ENCODE measurements at regions not wholly inside any gene's neighbourhood (a gene's known extent, or its start where the extent isn't known, plus 50 kb on each side); places are given as distances from the start of the nearest gene placed in this dataset.

GRCh38 chr7:51477819-51478218 lies 161.2 kb upstream of the COBL start:
- no peak overlapping the region for H3K4me3 Mint-ChIP-seq
- DNase-seq (ENCODE audit: low spot score in 2 of 2) (no peak), ATAC-seq (replicated peaks; ENCODE audit: extremely low read depth, poor library complexity, severe bottlenecking) (no peak)
- H3K36me3 Mint-ChIP-seq (ENCODE audit: insufficient read depth): no peaks in the 10 kb centered on the region
- H3K27me3 Mint-ChIP-seq: no peaks in the 10 kb centered on the region
- H3K27ac Mint-ChIP-seq (ENCODE audit: low read depth): no peak overlapping the region
- H3K4me1 Mint-ChIP-seq: no peaks in the 10 kb centered on the region
- H3K9me3 Mint-ChIP-seq: peaks cover 4% of the 10 kb centered on the region

GRCh38 chr7:51477323-51477722 lies 160.7 kb upstream of the COBL start:
- Mint-ChIP-seq H3K27me3 (no peaks in the 10 kb centered on the region), H3K4me3 (no peak overlapping the region), H3K36me3 (ENCODE audit: insufficient read depth) (no peaks in the 10 kb centered on the region), H3K4me1 (no peaks in the 10 kb centered on the region), H3K9me3 (peaks cover 4% of the 10 kb centered on the region), H3K27ac (ENCODE audit: low read depth) (no peak overlapping the region)
- no peak for ATAC-seq (replicated peaks; ENCODE audit: extremely low read depth, poor library complexity, severe bottlenecking)
- no peak for DNase-seq (ENCODE audit: low spot score in 2 of 2)

GRCh38 chr7:51476026-51476425 lies 159.4 kb upstream of the COBL start:
- ATAC-seq (replicated peaks; ENCODE audit: extremely low read depth, poor library complexity, severe bottlenecking): no peak
- H3K4me1 Mint-ChIP-seq: peaks cover 2% of the 10 kb centered on the region
- H3K4me3 Mint-ChIP-seq: no peak overlapping the region
- no peaks in the 10 kb centered on the region for H3K36me3 Mint-ChIP-seq (ENCODE audit: insufficient read depth)
- H3K27ac Mint-ChIP-seq (ENCODE audit: low read depth): no peak overlapping the region
- no peak for DNase-seq (ENCODE audit: low spot score in 2 of 2)
- peaks cover 4% of the 10 kb centered on the region for H3K9me3 Mint-ChIP-seq
- peaks cover 8% of the 10 kb centered on the region for H3K27me3 Mint-ChIP-seq

- DNase-seq (ENCODE audit: low spot score in 2 of 2) (no peak), ATAC-seq (replicated peaks; ENCODE audit: extremely low read depth, poor library complexity, severe bottlenecking) (no peak)
- no peak overlapping the region for H3K4me3 Mint-ChIP-seq
- H3K36me3 Mint-ChIP-seq (ENCODE audit: insufficient read depth): no peaks in the 10 kb centered on the region
- H3K27ac Mint-ChIP-seq (ENCODE audit: low read depth): no peak overlapping the region
- H3K27me3 Mint-ChIP-seq: peaks cover 16% of the 10 kb centered on the region
- H3K9me3 Mint-ChIP-seq: no peaks in the 10 kb centered on the region
- peaks cover 4% of the 10 kb centered on the region for H3K4me1 Mint-ChIP-seq
Measured at GRCh38 chr7:51472873-51473272, 156.3 kb upstream of the COBL start.

- ATAC-seq (replicated peaks; ENCODE audit: extremely low read depth, poor library complexity, severe bottlenecking) (no peak), DNase-seq (ENCODE audit: low spot score in 2 of 2) (no peak)
- Mint-ChIP-seq H3K36me3 (ENCODE audit: insufficient read depth) (no peaks in the 10 kb centered on the region), H3K9me3 (no peaks in the 10 kb centered on the region), H3K4me1 (peaks cover 4% of the 10 kb centered on the region), H3K4me3 (peak overlapping the region; percentile 25), H3K27ac (ENCODE audit: low read depth) (no peak overlapping the region), H3K27me3 (peaks cover 16% of the 10 kb centered on the region)
Measured at GRCh38 chr7:51471981-51472296, 155.3 kb upstream of the COBL start.

- Mint-ChIP-seq H3K4me3 (peak overlapping the region; percentile 25), H3K27me3 (peaks cover 16% of the 10 kb centered on the region), H3K36me3 (ENCODE audit: insufficient read depth) (no peaks in the 10 kb centered on the region), H3K9me3 (no peaks in the 10 kb centered on the region), H3K27ac (ENCODE audit: low read depth) (no peak overlapping the region), H3K4me1 (peaks cover 4% of the 10 kb centered on the region)
- ATAC-seq (replicated peaks; ENCODE audit: extremely low read depth, poor library complexity, severe bottlenecking) (no peak), DNase-seq (ENCODE audit: low spot score in 2 of 2) (no peak)
Measured at GRCh38 chr7:51471210-51471980, 154.8 kb upstream of the COBL start.

GRCh38 chr7:51467384-51468017 lies 150.9 kb upstream of the COBL start:
- Mint-ChIP-seq H3K27me3 (peaks cover 16% of the 10 kb centered on the region), H3K4me1 (peaks cover 4% of the 10 kb centered on the region), H3K9me3 (no peaks in the 10 kb centered on the region), H3K27ac (ENCODE audit: low read depth) (no peak overlapping the region), H3K36me3 (ENCODE audit: insufficient read depth) (no peaks in the 10 kb centered on the region), H3K4me3 (no peak overlapping the region)
- ATAC-seq (replicated peaks; ENCODE audit: extremely low read depth, poor library complexity, severe bottlenecking) (no peak), DNase-seq (ENCODE audit: low spot score in 2 of 2) (no peak)

GRCh38 chr7:51459809-51460208 lies 143.2 kb upstream of the COBL start:
- Mint-ChIP-seq H3K36me3 (ENCODE audit: insufficient read depth) (no peaks in the 10 kb centered on the region), H3K4me3 (no peak overlapping the region), H3K27ac (ENCODE audit: low read depth) (no peak overlapping the region), H3K4me1 (no peaks in the 10 kb centered on the region), H3K9me3 (no peaks in the 10 kb centered on the region), H3K27me3 (no peaks in the 10 kb centered on the region)
- DNase-seq (ENCODE audit: low spot score in 2 of 2): no peak
- ATAC-seq (replicated peaks; ENCODE audit: extremely low read depth, poor library complexity, severe bottlenecking): no peak

GRCh38 chr7:51458693-51459092 lies 142.1 kb upstream of the COBL start:
- no peaks in the 10 kb centered on the region for H3K36me3 Mint-ChIP-seq (ENCODE audit: insufficient read depth)
- H3K27ac Mint-ChIP-seq (ENCODE audit: low read depth): no peak overlapping the region
- H3K27me3 Mint-ChIP-seq: no peaks in the 10 kb centered on the region
- no peak for ATAC-seq (replicated peaks; ENCODE audit: extremely low read depth, poor library complexity, severe bottlenecking)
- DNase-seq (ENCODE audit: low spot score in 2 of 2): no peak
- no peak overlapping the region for H3K4me3 Mint-ChIP-seq
- H3K4me1 Mint-ChIP-seq: no peaks in the 10 kb centered on the region
- no peaks in the 10 kb centered on the region for H3K9me3 Mint-ChIP-seq

GRCh38 chr7:51457079-51457478 lies 140.5 kb upstream of the COBL start:
- no peaks in the 10 kb centered on the region for H3K4me1 Mint-ChIP-seq
- H3K4me3 Mint-ChIP-seq: no peak overlapping the region
- H3K27ac Mint-ChIP-seq (ENCODE audit: low read depth): no peak overlapping the region
- no peaks in the 10 kb centered on the region for H3K9me3 Mint-ChIP-seq
- H3K36me3 Mint-ChIP-seq (ENCODE audit: insufficient read depth): no peaks in the 10 kb centered on the region
- no peak for DNase-seq (ENCODE audit: low spot score in 2 of 2)
- no peaks in the 10 kb centered on the region for H3K27me3 Mint-ChIP-seq
- no peak for ATAC-seq (replicated peaks; ENCODE audit: extremely low read depth, poor library complexity, severe bottlenecking)

- H3K36me3 Mint-ChIP-seq (ENCODE audit: insufficient read depth): no peaks in the 10 kb centered on the region
- H3K27me3 Mint-ChIP-seq: no peaks in the 10 kb centered on the region
- H3K9me3 Mint-ChIP-seq: no peaks in the 10 kb centered on the region
- ATAC-seq (replicated peaks; ENCODE audit: extremely low read depth, poor library complexity, severe bottlenecking) (no peak), DNase-seq (ENCODE audit: low spot score in 2 of 2) (no peak)
- no peak overlapping the region for H3K27ac Mint-ChIP-seq (ENCODE audit: low read depth)
- no peak overlapping the region for H3K4me3 Mint-ChIP-seq
- no peaks in the 10 kb centered on the region for H3K4me1 Mint-ChIP-seq
Measured at GRCh38 chr7:51456431-51457060, 139.9 kb upstream of the COBL start.

- DNase-seq (ENCODE audit: low spot score in 2 of 2) (no peak), ATAC-seq (replicated peaks; ENCODE audit: extremely low read depth, poor library complexity, severe bottlenecking) (no peak)
- H3K36me3 Mint-ChIP-seq (ENCODE audit: insufficient read depth): no peaks in the 10 kb centered on the region
- no peaks in the 10 kb centered on the region for H3K4me1 Mint-ChIP-seq
- H3K27me3 Mint-ChIP-seq: no peaks in the 10 kb centered on the region
- H3K27ac Mint-ChIP-seq (ENCODE audit: low read depth): no peak overlapping the region
- no peaks in the 10 kb centered on the region for H3K9me3 Mint-ChIP-seq
- H3K4me3 Mint-ChIP-seq: no peak overlapping the region
Measured at GRCh38 chr7:51455948-51456347, 139.3 kb upstream of the COBL start.

GRCh38 chr7:51455513-51455912 lies 138.9 kb upstream of the COBL start:
- Mint-ChIP-seq H3K36me3 (ENCODE audit: insufficient read depth) (no peaks in the 10 kb centered on the region), H3K9me3 (peaks cover 2% of the 10 kb centered on the region), H3K27me3 (no peaks in the 10 kb centered on the region), H3K4me1 (no peaks in the 10 kb centered on the region), H3K27ac (ENCODE audit: low read depth) (no peak overlapping the region), H3K4me3 (no peak overlapping the region)
- ATAC-seq (replicated peaks; ENCODE audit: extremely low read depth, poor library complexity, severe bottlenecking) (no peak), DNase-seq (ENCODE audit: low spot score in 2 of 2) (no peak)

Measured in central memory CD8-positive, alpha-beta T cell (primary cell).